Inflammatory macrophage treated with lipopolysaccharide for 1 hour (primary cell): ENCODE measurements at regions not wholly inside any gene's neighbourhood (a gene's known extent, or its start where the extent isn't known, plus 50 kb on each side); places are given as distances from the start of the nearest gene placed in this dataset.
"Not testable (repeated sequence)": the region's sequence is repeated elsewhere in the genome, so short reads cannot be mapped to it uniquely, and the experiment has no call there.

Experiments used
- DNase-seq, 2 donors: peaks; one replicate each; pipeline ENCODE4 v3.0.0-alpha.2; 2020 to 2022

GRCh38 chr5:99037668-99038067, 108.9 kb upstream of the CHD1 start:
- DNase-seq: no peak

- no peak for DNase-seq
These were observed 107.1 kb upstream of the CHD1 start for GRCh38 chr5:99035942-99036341.

DNA sequence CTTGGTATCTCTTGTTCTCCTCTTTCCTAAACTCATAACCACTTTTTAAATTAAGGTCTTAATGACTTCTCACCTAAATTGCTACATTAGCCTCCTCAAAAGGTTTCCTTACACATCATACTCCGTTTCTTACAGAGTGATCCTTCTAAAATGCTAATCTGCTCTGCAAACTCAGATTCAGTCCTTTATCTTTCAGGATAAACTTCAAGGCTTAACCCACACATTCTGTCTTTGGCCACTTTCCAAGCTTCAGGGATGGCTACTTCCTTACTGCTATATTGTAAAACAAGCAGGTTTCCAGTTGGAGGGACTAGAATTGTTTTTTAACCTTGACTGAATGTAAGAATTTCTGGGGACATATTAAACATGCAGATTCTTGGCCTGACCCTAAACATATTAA, 105.5 kb upstream of the CHD1 start:
- DNase-seq: no peak

- DNase-seq: peak in 1 of 2 donors; percentile 28
These were observed 104.5 kb upstream of the CHD1 start for GRCh38 chr5:99033014-99033900.

GRCh38 chr5:99032234-99033013, 103.6 kb upstream of the CHD1 start:
- peak; percentile 65 to 80 for DNase-seq

- peak; percentile 42 to 61 for DNase-seq
These were observed 102.2 kb upstream of the CHD1 start for GRCh38 chr5:99030906-99031440.

- DNase-seq: no peak
These were observed 100.4 kb upstream of the CHD1 start for GRCh38 chr5:99029172-99029571.

GRCh38 chr5:99028170-99028569, 99.4 kb upstream of the CHD1 start:
- not testable (repeated sequence) for DNase-seq

- DNase-seq: peak; percentile 32 to 40
These were observed 96.7 kb upstream of the CHD1 start for GRCh38 chr5:99025298-99026045.

- no peak for DNase-seq
These were observed 94.5 kb upstream of the CHD1 start for GRCh38 chr5:99023330-99023729.

DNA sequence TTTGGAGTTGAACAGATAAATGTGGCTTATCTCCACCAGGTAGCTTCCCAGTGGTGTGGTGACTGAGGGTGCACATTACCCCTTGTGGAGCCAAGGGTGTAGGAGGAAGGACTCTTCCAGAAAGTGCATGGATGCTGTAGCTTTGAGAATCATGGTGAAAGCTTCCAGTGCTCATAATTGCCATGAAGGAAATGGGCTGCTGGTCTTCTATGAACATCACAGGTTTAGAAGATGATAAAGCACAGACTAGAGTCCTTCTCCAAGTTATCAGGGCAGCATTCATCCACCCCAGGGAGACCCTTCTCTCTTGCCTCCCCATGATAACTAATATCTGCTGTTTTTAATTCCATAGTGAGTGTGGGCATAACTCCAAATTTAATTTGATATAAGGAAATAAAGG, 93.4 kb upstream of the CHD1 start:
- DNase-seq: no peak

DNA sequence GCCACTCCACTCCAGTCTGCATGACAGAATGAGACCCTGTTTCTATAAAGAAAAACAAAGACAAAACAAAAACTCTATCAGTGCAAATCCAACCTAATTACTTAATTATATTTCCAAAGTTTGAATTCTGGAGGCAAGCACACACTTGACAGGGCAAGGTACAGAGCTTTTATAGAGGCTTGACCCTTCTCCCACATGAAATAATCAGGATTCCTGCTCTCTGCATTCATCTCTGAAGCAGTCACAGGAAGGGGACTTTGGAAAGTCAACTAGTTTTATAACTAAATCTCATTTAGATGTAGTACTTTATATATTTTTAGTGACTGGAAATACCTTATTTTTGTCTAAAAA, 91.9 kb upstream of the CHD1 start:
- DNase-seq: no peak

DNA sequence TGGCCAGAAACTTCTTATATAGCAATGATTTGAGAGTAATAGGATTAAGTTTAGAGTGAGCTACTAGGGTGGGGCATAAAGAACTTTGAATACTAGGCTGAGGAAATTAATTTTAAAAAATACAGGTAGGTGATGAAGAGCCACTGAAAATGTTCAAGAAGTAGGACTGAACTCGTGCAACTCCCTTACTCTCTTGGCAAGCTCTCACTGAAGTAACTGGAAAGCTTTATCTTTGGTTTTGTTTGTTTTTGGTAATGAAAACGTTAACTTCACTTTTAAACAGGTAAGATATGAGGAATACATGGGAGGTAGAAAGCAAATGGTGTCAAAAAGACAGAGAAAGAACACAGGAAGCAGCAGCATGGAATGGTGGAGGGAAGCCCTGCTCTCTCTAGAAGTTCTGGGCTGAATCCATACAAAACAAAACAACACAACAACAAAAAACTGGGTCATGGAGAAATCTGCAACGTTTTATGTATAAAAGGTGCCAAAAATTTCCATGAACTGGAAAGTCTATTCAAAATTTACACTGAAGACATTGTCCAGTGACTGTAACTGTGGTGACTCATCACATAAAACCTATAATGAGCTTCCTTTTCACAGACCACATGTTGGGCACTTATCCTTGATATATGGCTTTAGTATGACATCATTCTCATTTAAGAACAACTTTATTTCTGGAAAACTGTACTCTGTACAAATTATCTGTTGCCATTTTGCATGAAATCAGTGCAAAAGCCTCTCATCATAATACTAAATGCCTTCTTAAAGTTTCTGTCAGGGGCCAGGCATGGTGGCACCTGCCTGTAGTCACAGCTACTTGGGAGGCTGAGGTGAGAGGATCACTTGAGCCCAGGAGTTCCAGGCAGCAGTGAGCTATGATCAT, 91.2 kb upstream of the CHD1 start:
- DNase-seq: peak; percentile 44 to 54

DNA sequence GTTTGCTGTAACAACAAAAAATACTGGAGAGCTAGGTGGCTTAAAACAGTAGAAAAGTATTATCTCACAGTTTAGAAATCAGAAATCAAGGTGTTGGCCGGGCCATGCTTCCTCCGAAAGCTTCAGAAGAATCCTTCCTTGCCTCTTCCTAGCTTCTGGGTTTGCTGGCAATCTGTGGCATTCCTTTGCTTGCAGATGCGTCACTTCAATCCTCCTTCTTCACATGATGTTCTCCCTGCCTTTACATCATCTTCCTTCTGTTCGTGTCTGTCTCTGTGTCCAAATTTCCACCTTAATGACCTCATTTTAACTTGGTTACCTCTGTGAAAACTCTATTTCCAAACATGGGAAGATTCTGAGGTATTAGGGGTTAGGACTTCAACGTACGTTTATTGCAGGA, 90.4 kb upstream of the CHD1 start:
- DNase-seq: no peak

DNA sequence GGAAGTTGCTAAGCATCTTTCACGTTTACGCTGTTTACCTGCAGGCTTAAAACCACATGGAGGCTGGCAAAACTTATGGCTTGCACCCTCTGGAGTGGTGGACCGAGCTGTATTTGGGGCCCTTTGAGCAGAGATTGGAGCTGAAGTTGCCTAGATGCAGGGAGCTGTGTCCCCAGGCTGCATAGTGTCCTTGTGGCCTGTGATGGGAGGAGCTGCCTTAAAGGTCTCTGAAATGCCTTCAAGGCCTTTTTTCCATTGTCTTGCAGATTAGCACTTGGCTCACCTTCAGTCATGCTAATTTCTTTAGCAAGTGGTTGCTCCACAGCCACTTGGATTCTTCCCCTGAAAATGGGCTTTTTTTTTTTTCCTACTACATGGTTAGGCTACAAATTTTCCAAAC, 81.5 kb upstream of the CHD1 start:
- DNase-seq: no peak

- peak; percentile 42 to 69 for DNase-seq
These were observed 79.2 kb upstream of the CHD1 start for GRCh38 chr5:99008009-99008408.

DNA sequence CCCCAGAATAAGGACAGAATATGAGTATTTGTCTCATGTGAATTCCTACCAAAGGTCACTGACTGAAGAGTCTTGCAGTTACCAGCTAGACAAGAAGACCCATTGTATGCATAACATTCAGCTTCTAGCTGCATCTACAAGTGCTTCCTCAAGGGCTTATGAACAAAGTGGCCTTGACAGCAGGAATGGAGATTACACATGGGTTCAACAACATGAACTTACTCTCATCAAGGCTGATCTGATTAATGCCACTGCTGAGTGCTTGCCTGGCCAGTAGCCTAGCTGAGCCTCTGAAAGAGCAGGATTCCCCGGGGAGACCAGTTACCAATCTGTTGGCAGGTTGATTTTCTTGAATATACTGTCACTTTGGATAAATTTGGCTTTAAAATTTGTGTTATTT, 76.7 kb upstream of the CHD1 start:
- no peak for DNase-seq

DNA sequence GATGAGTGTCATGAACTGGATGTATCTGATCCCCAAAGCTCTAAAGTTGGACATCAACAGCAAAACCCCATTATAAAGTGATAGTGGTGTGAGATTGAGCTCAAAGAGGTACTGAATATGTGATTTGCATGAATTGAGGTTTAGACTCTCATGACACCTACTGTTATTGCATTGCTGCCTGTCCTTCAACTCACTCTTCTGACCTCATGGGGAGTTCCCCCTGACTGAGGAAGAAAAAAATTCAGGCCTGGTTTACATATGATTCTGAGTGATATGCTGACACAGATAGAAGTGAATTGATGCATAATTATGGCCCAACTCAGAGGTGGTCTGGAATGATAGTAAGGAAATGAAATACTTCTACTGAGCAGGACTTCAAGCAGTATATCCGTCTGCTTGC, 76.2 kb upstream of the CHD1 start:
- DNase-seq: peak; percentile 77 to 92

DNA sequence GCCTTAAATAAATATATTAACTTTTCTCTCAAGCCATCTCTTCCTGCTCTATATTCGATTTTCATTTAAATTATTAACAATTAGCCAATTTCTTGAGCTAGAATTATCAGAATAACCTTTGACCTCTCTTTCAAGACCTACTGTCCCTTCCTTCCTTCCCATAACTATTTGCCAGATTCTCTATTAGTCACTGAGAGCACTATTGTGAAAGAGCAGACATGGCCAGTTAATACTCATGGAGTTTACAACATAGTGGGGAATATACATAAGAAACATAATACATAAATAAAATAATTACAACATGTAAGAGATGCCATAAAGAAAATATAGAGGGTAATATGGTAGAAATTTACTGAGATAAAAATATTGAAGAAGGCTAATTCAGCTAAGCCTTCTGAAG, 72.1 kb upstream of the CHD1 start:
- peak; percentile 72 to 75 for DNase-seq

DNA sequence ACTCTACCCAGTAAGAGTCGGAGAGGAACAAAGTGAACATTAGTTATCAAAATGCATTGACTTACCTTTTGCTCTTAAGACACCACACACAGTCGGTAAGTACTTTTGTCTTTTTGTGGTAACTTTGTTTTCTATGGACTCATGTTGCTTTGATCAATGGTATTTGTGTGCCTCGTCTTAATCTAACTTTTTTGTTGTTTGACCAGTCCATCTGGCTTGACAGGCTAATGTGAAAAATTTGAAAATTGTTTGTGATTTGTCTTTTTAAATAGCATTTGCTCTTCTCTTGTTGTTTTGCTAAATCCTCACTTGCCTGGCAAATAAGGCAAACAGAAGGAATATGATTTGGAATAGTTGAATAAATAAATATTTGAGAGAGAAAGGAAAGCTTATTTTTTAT, 71.4 kb upstream of the CHD1 start:
- no peak for DNase-seq

DNA sequence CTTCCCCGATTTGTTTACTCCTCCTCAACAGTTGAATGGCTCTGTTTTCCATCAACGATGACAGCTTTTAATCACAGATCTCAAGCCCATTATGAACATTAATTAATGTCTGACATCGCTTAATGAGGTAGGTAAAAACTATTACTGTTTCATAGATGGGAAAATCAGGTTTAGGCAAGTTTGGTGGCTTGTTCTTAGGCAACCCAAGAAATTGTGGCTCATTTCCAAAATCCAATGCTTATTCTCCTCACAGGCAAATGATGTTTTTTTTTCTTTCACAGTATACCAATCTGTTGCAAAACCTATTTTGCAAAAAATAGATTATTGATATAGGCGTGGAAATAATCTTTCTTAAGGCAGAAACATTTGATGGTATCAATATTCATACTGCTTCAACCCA, 70.8 kb upstream of the CHD1 start:
- DNase-seq: no peak

DNA sequence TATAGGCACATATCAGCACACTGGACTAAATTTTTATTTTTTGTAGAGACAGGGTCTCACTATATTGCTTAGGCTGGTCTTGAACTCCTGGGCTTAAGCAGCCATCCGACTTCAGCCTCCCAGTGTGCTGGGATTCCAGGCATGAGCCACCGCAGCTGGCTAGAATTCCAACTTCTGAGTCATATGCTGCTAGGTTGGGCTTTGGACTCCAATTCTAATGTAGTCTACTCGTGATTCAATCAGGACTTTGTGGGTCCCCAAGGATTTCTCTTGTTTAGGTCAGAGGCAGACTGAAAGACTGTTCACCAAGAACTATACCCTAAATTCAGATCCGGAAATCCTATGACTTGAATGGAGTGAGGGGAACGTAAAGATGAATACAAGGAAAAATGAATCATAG, 68.2 kb upstream of the CHD1 start:
- DNase-seq: no peak
